SK-N-MC (cell line): ENCODE measurements at regions not wholly inside any gene's neighbourhood (a gene's known extent, or its start where the extent isn't known, plus 50 kb on each side); places are given as distances from the start of the nearest gene placed in this dataset.

Source experiments
- DNase-seq: peaks from one replicate; pipeline ENCODE4 v3.0.0-alpha.2; 2011; ENCODE audit warnings: low read depth, low spot score
- H3K27ac ChIP-seq: fragments of 200-600 bp; sonication (generic); 2 replicates; pipeline ENCODE4 v1.5.1; 2016; ENCODE audit warnings: mixed run types
- H3K36me3 ChIP-seq: fragments of 200-600 bp; sonication (generic); 2 replicates; pipeline ENCODE4 v1.6.1; 2017; ENCODE audit warnings: antibody characterized with exemption, low read length, mixed read lengths; ENCODE audit not compliant: insufficient read depth
- H3K4me3 ChIP-seq: fragments of 200-600 bp; sonication (generic); 2 replicates; pipeline ENCODE4 v1.5.1; 2016
- H3K9ac ChIP-seq: fragments of 200-600 bp; sonication (generic); 2 replicates; pipeline ENCODE4 v1.8.0; 2017; ENCODE audit warnings: mixed run types, mixed read lengths; ENCODE audit not compliant: insufficient read length
- H3K9me3 ChIP-seq: fragments of 200-600 bp; sonication (generic); 2 replicates; pipeline ENCODE4 v1.6.1; 2017; ENCODE audit warnings: low read depth, mild to moderate bottlenecking, antibody characterized with exemption, low read length, moderate library complexity, mixed read lengths
- EZH2 ChIP-seq: fragments of 200-600 bp; sonication (generic); IDR thresholded peaks from one replicate; pipeline ENCODE4 v1.6.1; 2017; ENCODE audit warnings: antibody characterized with exemption
- FOXP2 ChIP-seq: optimal IDR thresholded peaks from 2 replicates; pipeline ENCODE3; 2011; ENCODE audit warnings: mild to moderate bottlenecking, moderate library complexity; ENCODE audit not compliant: insufficient read depth; ENCODE audit errors: extremely low read length, control extremely low read depth
- POLR2AphosphoS5 ChIP-seq: IDR thresholded peaks from 2 replicates; pipeline ENCODE4 v1.6.1; 2012; ENCODE audit warnings: mild to moderate bottlenecking, low read depth, low read length, borderline replicate concordance

DNA sequence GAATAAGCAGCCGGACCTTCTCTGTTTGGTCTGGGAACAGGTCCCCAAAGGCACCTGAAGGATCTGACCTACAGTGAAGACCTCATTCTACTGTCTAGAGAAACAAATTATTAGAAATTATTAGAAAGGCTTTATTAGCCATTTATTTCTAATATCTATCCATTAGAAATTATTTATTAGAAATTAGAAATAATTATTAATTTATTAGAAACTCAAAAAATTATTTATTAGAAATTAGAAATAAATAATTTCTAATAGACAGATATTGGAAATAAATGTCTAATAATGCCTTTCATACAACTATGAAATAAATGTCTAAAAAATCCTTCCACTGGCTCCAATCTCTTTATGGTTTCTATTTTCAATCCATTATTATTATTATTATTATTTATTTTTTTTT lies 285.7 kb upstream of the ERCC4 start:
- no peak overlapping the region for H3K27ac ChIP-seq
- TF ChIP-seq EZH2, result no peak
- no peaks in the 10 kb centered on the region for H3K36me3 ChIP-seq
- no peak overlapping the region for H3K4me3 ChIP-seq
- no peak overlapping the region for H3K9ac ChIP-seq
- no peaks in the 10 kb centered on the region for H3K9me3 ChIP-seq
- no peak for DNase-seq

DNA sequence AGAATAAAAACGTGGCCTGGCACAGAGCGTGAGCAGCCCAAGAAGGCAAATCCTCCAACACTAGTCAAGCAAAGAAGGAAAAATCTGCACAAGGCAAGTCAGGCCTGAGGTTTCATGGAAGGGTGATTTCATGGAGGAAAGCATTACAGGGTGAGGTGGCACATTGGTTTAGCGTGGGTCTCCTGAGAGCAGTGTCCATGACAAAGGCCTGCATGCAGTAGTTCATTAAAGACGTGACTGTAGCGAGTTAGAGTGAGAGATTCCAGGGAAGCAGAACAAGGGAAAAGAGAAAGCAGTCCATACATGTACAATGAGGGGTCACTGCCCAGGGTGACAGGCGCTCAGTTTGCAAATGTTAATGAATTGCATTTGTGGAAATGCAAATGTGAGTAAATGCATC lies 285.0 kb upstream of the ERCC4 start:
- Histone ChIP-seq H3K4me3 (no peak overlapping the region), H3K9me3 (no peaks in the 10 kb centered on the region), H3K9ac (no peak overlapping the region), H3K27ac (no peak overlapping the region), H3K36me3 (no peaks in the 10 kb centered on the region)
- no peak for DNase-seq
- TF ChIP-seq POLR2AphosphoS5 (no peak), FOXP2 (no peak)

DNA sequence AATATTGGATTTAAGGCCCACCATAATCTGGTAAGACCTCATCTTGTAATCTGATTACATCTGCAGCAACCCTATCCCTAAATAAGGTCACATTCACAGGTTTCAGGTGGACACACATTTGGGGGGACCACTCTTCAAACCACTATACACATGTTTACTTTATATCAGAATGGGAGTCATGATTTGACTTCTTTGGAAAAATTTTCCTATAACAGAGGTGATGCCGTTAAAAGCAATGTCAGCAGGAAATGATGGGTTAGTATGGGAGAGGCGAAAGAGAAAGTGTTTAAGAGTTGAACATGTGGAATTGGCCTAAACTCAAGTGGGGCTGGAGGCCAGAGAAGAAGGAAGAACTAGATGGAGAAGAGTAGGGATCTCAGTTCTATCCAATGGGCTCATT lies 281.7 kb upstream of the ERCC4 start:
- no peak overlapping the region for H3K4me3 ChIP-seq
- no peak for TF ChIP-seq POLR2AphosphoS5
- TF ChIP-seq FOXP2, result no peak
- TF ChIP-seq EZH2, result no peak

DNA sequence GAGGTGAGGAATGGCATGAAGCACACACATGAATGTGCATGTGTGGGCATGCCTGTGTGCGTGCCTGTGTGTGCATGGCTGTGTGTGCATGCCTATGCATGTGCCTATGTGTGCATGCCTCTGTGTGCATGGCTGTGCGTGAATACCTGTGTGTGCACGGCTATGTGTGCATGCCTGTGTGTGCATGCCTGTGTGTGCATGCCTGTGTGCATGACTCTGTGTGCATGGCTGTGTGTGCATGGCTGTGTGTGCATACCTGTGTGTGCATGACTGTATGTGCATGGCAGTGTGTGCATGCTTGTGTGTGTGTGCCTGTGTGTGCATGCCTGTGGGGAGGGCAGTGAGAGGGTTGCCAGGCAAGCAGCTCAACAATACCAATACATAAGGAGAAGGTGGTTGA lies 276.5 kb upstream of the ERCC4 start:
- H3K36me3 ChIP-seq, result no peaks in the 10 kb centered on the region
- no peak for TF ChIP-seq FOXP2
- no peak for TF ChIP-seq EZH2
- H3K4me3 ChIP-seq, result no peak overlapping the region
- no peak for DNase-seq
- no peak overlapping the region for H3K27ac ChIP-seq
- H3K9ac ChIP-seq, result no peak overlapping the region
- no peaks in the 10 kb centered on the region for H3K9me3 ChIP-seq

More for the DNA sequence above, 281.7 kb upstream of the ERCC4 start:
- no peaks in the 10 kb centered on the region for H3K36me3 ChIP-seq
- H3K9me3 ChIP-seq, result no peaks in the 10 kb centered on the region
- DNase-seq, result no peak
- no peak overlapping the region for H3K9ac ChIP-seq
- H3K27ac ChIP-seq, result no peak overlapping the region

DNA sequence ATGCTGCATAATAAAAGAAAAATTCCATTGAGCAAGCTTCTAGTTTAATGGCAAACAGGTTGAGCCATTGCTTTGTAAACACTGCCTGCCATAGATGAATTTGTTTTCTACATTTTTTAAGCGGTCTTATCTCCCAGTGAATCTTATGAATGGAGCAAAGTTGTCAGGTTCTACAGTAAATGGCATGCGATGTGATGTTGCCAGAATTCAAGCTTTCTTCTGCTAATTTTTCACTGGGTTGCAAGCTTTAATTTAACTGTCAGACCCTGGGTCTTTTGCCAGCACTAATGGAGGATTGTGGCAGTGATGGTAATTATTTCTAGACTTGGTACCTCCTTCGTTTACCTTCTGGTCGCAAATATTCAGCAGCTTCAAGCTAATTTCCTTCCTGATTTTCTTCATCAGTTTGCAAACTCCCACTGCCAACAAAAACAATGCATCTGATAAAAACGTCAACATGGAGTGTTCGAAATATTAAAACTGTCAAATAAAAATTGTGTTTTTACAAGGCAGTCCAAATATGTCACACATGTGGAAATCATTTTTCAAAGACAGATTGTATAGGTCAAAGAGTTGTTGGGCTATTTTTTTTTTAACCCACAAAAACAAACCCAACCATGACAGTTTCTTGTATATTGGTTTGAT lies 274.2 kb upstream of the ERCC4 start:
- Histone ChIP-seq H3K9me3 (no peaks in the 10 kb centered on the region), H3K9ac (no peak overlapping the region), H3K36me3 (no peaks in the 10 kb centered on the region), H3K4me3 (no peak overlapping the region), H3K27ac (no peak overlapping the region)
- TF ChIP-seq FOXP2 (no peak), EZH2 (no peak), POLR2AphosphoS5 (no peak)
- no peak for DNase-seq

DNA sequence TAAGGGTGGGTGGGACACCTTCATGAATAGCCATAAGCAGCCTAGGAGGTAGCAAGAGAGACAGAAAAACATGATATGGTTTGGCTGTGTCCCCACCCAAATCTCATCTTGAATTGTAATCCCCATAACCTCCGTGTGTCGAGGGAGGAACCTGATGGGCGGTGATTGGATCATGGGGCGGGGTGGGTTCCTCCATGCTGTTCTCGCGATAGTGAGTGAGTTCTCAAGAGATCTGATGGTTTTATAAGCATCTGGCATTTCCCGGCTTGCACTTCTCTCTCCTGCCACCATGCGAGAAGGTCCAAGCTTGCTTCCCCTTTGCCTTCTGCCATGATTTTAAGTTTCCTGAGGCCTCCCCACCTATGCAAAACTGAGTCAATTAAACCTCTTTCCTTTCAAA lies 259.1 kb upstream of the ERCC4 start:
- H3K9ac ChIP-seq, result no peak overlapping the region
- TF ChIP-seq POLR2AphosphoS5 (no peak), EZH2 (no peak), FOXP2 (no peak)
- H3K9me3 ChIP-seq, result no peaks in the 10 kb centered on the region
- no peak overlapping the region for H3K4me3 ChIP-seq
- H3K36me3 ChIP-seq, result no peaks in the 10 kb centered on the region
- no peak overlapping the region for H3K27ac ChIP-seq
- DNase-seq, result no peak

DNA sequence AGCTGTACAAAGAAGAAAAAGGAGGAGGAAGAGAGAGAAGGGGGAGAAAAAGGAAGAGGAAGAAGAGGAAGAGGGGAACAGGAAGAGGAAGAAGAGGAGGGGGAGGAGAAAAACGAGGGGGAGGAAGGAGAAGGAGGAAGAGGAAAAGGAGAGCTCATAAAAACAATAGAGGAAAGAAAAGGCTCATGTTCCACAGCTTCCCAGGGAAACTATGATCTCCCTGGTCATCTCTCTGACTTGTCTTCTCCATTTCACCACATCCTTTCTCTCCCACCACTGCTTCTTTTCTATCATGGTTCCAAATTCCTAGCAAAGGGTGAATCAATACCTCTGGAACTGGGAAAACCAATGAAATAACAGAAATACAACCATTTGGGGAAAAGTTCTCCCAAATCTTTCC lies 254.1 kb upstream of the ERCC4 start:
- DNase-seq, result no peak
- Histone ChIP-seq H3K4me3 (no peak overlapping the region), H3K9me3 (no peaks in the 10 kb centered on the region), H3K36me3 (no peaks in the 10 kb centered on the region), H3K9ac (no peak overlapping the region), H3K27ac (no peak overlapping the region)
- TF ChIP-seq FOXP2 (no peak), EZH2 (no peak), POLR2AphosphoS5 (no peak)

DNA sequence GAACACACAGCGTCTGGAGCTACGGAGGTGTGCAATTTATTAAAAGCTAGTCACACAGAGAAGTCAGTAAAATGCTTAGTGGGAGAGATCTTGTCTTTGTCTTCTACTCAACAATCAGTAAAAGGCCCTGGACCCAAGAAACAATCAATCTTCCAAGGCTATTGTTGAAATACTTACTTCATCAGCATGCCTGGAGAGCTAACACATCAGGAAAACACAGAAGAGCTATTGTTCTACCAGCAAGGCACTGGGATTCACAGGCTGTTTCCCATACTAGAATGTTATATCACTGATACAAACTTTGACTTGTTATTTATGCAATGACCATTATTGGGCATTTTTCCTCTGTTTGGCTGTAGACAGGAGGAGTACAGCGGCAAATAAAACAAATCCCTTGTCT lies 247.8 kb upstream of the ERCC4 start:
- TF ChIP-seq POLR2AphosphoS5, result no peak
- TF ChIP-seq EZH2, result no peak
- no peak for TF ChIP-seq FOXP2
- Histone ChIP-seq H3K9ac (no peak overlapping the region), H3K4me3 (no peak overlapping the region), H3K27ac (no peak overlapping the region), H3K9me3 (no peaks in the 10 kb centered on the region), H3K36me3 (no peaks in the 10 kb centered on the region)
- no peak for DNase-seq

DNA sequence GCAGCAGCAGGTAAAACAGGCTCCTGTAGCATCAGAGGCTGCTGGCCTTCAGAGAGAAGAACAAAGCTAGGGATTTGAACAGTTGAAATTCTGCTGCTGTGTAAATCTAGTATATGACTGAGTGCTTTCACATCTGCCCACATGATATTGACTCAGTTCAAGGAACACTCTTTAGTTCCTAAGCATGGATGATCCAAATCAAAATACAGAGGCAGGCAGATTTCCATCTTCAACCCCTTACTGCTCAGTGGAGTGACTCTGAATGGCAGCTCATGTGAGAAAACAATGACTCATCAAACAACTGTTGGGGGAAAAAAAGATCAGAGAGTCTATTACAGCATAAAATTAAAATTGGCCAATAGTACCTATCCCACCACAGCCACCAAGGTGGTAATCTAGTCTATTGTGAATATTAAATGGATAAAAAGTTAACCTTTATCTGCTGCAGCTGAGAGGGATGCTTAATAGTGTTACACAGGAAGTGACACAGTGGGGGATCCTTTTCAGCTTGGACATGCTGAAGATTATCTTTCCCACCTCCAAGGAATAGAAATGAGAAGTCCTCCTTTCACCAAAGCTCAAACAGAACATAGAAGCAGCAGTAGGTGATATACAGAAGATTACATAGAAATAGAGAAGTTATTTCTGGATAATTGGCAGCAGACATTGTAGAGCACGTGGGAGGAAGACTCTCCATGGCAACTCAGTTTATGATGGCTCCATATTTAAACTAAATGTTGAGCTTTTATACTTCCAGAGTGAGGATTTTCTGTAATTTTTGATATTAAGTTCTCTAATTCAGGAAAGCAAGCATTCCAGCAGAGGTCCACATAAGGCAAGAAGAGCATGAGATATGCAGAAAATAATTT lies 239.7 kb upstream of the ERCC4 start:
- Histone ChIP-seq H3K36me3 (no peaks in the 10 kb centered on the region), H3K4me3 (no peak overlapping the region), H3K9ac (no peak overlapping the region), H3K27ac (no peak overlapping the region), H3K9me3 (no peaks in the 10 kb centered on the region)
- DNase-seq, result peak; percentile 8
- TF ChIP-seq POLR2AphosphoS5, result no peak
- no peak for TF ChIP-seq EZH2
- no peak for TF ChIP-seq FOXP2
